ENCODE measurements at regions not wholly inside any gene's neighbourhood (a gene's known extent, or its start where the extent isn't known, plus 50 kb on each side); places are given as distances from the start of the nearest gene placed in this dataset.

- DNase-seq (ENCODE audit: low read depth), result no peak
Observed at GRCh38 chr2:207479198-207479785, 50.5 kb upstream of the CREB1 start.

All from LHCN-M2 (cell line).